SH-SY5Y (cell line): ENCODE measurements at regions not wholly inside any gene's neighbourhood (a gene's known extent, or its start where the extent isn't known, plus 50 kb on each side); places are given as distances from the start of the nearest gene placed in this dataset.

ENCODE experiments used
- GATA2 ChIP-seq: IDR thresholded peaks from 2 replicates; pipeline ENCODE4 v1.6.1; 2011; ENCODE audit warnings: mild to moderate bottlenecking, low read depth, low read length
- GATA3 ChIP-seq: IDR thresholded peaks from 2 replicates; pipeline ENCODE4 v1.6.1; 2011; ENCODE audit warnings: low read depth, mild to moderate bottlenecking, low read length, moderate library complexity

DNA sequence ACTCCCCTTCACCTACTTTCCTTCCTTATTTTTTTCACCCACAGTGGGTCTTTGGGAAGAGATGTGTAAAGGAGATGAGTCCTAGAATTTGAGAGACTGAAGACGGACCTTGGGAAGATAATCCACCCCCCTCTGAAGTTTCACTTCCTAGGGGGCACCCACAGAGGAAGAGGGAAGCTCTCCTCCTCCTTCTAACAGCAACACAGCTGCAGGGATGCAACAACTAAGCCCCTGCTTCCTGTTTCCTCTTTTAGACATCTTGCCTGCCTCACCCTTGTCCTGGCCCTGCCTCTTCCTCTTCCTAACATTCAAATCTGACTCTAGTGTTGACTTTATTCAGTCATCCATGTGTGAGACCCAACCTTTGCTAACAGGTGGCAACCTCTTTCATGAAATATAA is 424.6 kb downstream of the BUD13 start:
- TF ChIP-seq GATA2: no peak
- no peak for TF ChIP-seq GATA3
